Panc1 (cell line): ENCODE measurements at regions not wholly inside any gene's neighbourhood (a gene's known extent, or its start where the extent isn't known, plus 50 kb on each side); places are given as distances from the start of the nearest gene placed in this dataset.

Experiments used
- CTCF ChIP-seq: fragments of 450-650 bp; IDR thresholded peaks from 2 replicates; pipeline ENCODE4 v1.5.1; 2017; ENCODE audit warnings: mild to moderate bottlenecking
- POLR2AphosphoS5 ChIP-seq: IDR thresholded peaks from 2 replicates; pipeline ENCODE4 v1.6.1; 2012; ENCODE audit warnings: mild to moderate bottlenecking, low read depth, low read length, moderate library complexity
- REST ChIP-seq, 2 experiments: IDR thresholded peaks; 2 replicates each; pipeline ENCODE4 v1.6.1; 2011 to 2012; ENCODE audit warnings: low read depth in 2 of 2, control low read depth in 1 of 2, low read length in 1 of 2, mild to moderate bottlenecking in 1 of 2, moderate library complexity in 1 of 2; ENCODE audit not compliant: insufficient read depth in 1 of 2

- TF ChIP-seq CTCF (no peak), REST (IDR thresholded peaks at IDR 0.05; ENCODE audit: insufficient read depth in 1 of 2, low read depth in 2 of 2, low read length in 1 of 2) (no peak), POLR2AphosphoS5 (no peak)
These were observed 380.5 kb downstream of the VRK1 start for GRCh38 chr14:97177635-97178034.
